HG02763 (cell line): ENCODE measurements at regions not wholly inside any gene's neighbourhood (a gene's known extent, or its start where the extent isn't known, plus 50 kb on each side); places are given as distances from the start of the nearest gene placed in this dataset.
"Not testable (repeated sequence)": the region's sequence is repeated elsewhere in the genome, so short reads cannot be mapped to it uniquely, and the experiment has no call there.

Source experiments
- ATAC-seq: cut with Tn5 transposase; IDR thresholded peaks from one replicate; pipeline ENCODE4 v1.9.1; 2021; ENCODE audit warnings: mild to moderate bottlenecking, moderate library complexity; ENCODE audit not compliant: unreplicated experiment

GRCh38 chr2:15819562-15820256, 120.6 kb upstream of the MYCN start:
- ATAC-seq, result no peak

DNA sequence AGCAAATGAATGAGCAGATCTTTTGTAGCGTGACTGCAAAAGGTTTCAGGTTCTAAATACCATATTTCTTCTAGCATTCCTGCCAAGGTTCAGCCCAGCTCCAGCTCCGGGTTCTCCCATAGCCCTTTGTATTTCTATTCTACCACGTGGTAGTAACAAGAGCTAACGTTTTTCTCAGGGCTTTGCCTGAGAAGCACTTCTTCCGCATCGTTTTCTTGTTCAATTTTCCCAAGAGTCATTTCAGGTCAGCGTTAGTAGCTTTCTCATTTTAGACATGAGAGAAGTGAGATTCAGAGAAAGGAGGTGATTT, 120.1 kb upstream of the MYCN start:
- ATAC-seq, result no peak

DNA sequence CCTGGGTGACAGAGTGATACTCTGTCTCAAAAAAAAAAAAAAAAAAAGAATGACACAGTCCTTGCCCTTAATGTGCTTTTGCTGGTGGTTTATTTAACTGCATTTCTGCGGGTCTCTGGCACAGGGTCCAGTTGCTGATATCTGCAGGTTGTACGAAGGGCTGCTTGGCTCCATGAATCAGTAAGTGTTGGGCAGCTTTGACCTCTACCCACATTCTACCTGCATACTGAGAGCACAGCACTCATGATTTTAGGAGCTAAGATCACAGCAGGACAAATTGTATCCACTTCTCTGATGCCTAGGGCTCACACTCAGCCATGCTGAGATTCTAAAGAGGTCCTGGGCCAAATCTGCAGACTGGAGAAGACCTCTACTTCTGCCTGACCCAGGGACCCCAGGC, 119.4 kb upstream of the MYCN start:
- no peak for ATAC-seq

DNA sequence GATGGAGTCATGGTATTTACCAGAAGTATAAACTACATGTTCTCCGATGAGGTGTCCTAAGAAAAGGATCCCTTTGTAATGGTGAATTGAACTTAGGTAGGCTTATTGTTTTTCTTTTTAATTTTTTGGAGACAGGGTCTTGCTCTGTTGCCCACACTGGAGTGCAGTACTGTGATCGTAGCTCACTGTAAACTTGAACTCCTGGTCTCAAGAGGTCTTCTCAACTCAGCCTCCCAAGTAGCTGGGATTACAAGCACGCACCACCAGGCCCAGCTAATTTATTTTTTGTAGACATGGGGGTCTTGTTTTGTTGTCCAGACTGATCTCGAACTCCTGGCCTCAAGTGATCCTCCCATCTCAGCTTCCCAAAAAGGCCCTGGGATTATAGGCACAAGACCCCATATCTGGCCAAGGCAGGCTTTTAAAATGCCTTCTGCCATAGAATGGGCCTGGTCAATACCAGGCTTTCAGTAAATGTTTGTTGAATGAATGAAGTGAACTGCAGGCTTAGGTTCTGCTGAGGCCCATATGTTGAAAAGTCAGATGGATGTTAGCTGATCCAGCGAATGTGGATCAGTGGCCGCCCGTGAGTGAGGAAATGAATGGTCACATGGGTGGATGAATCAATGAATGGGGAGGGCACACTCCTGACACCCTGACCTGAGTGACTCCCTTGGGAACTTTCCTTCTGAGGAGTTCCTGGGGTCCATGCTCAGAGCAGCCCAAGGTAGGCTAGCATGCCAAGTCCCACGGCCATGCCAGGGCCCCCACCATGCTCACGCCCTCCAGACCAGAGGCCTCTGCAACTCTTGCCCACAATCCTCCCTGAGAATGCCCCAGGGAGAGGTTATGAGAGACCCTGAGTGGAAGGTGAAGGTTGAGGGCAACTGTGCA, 118.0 kb upstream of the MYCN start:
- no peak for ATAC-seq

GRCh38 chr2:15823459-15824396, 116.6 kb upstream of the MYCN start:
- no peak for ATAC-seq

DNA sequence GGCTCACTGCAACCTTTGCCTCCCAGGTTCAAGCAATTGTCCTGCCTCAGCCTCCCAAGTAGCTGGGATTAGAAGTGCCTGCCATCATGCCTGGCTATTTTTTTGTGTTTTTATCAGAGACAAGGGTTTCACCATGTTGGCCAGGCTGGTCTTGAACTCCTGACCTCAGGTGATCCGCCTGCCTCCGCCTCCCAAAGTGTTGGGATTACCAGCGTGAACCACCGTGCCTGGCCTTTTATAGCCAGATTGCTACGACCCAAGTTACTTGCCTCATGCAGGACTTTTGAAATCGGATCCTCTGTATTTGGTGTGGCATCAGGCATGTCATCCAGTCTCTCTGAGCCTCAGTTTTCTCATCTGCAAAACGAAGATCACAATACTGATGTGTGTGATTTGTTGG, 115.9 kb upstream of the MYCN start:
- ATAC-seq, result not testable (repeated sequence)

GRCh38 chr2:15825276-15825980, 114.9 kb upstream of the MYCN start:
- ATAC-seq, result no peak

DNA sequence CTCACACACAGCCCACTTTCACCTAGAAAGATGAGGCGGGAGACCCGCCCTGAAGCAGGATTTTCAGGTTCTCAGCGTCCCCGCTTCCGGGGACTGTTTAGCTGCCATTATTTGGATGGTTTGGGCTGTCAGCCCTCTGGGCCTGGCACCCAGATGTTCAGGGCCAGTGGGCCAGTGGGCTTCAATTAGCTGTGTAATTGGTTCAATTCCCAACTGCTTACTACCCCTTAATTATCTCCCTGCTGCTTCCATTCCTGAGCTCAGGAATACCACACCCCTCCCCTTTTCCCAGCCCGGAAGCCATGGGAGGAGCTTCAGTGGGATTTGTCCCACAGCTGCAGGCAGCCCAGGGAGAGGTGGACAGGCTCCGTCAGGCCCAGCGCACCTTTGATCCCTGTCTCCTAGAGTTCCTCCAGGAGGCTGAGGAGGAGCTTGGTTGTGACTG, 114.1 kb upstream of the MYCN start:
- ATAC-seq, result no peak

GRCh38 chr2:15827001-15827400, 113.3 kb upstream of the MYCN start:
- ATAC-seq, result no peak

DNA sequence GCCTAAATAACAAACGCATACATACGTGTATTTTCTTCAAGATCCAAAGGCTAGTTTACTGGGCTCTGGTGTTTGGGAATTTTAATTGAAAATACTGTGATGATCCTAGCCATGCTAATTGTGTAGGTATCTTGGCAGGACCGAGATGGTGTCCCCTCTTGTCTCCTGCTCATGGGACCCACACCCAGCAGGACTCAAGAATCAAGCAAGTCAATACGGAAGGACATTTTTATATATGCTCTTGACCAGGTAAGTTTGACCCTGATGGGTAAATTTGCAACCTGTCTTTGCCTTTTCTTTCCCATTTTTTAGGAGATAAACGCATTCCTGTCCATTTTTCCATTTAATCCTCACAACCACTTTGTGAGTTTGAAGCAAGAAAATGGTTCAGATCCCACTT, 111.8 kb upstream of the MYCN start:
- ATAC-seq, result no peak

DNA sequence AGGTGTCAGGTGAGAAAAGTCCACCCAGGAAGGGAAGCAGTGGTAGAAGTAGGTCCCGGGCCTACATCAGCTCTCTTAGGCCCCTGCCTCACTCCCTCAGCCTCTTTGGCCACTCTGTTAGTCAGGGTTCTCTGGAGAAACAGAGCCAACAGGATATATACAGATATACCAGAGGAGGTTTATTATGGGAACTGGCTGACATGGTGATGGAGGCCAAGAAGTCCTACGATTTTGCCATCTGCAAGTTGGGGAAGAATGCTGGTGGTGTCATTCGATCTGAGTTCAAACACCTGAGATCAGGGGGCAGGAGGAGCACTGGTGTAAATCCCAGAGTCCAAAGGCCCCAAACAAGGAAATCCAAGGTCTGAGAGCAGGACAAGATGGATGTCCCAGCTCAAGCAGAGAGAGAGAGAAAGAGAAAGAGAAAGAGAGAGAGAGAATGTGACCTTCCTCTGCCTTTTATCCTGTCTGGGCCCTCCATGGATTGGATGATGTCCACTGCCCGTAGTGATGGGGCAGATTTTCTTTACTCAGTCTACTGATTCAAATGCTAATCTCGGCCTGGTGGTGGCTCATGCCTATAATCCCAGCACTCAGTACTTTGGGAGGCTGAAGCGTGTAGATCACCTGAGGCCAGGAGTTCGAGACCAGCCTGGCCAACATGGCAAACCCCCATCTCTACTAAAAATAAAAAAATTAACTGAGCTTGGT, 111.1 kb upstream of the MYCN start:
- no peak for ATAC-seq

DNA sequence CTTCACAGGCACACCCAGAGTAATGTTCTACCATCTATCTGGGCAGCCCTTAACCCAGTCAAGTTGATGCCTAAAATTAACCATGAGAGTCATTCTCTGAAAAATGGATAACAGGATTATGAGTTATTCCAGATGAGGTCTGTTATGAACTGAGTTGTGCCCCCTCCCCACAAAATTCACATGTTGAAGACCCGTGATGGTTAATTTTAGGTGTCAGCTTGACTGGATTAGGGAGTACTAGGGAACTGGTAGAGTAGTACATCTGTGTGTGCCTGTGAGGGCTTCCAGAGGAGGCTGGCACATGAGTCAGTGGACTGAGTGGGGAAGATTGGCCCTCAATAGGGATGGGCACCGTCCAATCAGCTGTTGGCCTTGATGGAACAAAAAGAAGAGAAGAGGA, 110.4 kb upstream of the MYCN start:
- ATAC-seq, result no peak

DNA sequence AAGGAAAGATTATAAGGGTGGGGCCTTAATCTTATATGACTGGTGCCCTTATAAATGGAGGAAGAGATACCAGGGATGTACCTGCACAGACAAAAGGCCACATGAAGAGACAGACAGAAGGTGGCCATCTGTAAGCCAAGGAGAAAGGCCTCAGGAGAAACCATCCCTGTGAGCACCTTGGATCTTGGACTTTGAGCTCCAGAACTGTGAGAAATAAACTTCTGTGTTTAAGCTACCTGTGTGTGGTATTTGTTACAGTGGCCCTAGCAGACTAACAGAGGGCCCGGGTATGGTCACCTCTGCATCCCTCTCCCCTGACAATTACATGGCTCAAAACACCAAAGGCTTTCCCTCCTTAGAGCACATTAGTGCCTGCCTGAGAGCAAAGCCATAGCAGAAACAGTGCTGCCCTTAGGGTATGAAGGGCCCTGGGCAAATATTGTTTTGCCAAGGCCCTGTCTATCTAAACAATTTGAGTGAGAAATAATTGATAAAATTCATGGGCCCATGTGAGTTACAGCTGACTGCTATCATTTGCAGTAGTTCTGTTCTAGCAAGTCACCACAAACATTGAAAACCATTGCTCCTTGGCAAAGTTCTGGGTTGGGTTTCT, 109.3 kb upstream of the MYCN start:
- ATAC-seq, result no peak

DNA sequence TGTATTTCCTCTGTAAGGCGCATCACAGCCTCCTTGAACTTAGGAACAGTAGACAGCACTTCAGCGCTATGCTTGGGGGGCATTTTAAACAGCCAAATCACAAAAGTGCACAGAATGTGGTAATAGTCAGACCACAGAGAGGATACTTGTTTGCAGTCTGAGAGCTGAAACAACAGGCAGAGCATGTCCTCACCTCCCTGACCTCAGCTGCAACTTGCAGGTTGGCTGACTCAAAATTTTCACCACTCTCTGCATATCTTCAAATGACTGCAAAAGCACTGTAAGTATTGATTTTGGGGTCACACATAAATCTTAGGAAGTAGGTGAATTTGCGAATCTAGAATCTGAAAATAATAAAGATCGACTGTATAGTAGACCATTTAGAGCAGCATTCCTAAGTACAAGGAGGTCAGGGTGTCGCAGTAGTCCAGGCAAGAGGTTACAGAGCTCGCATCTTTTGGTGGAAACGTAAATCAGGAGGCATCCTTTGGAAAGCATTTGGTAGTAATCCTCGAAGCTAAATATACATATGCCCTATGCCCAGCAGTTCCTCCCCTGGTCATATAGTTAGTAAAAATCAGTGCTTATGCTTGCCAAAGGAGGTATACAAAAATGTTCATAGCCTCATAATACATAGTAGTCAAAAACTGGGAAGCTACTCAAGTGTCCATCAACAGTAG, 108.2 kb upstream of the MYCN start:
- ATAC-seq, result no peak

- no peak for ATAC-seq
Observed at GRCh38 chr2:15832849-15833680, 107.3 kb upstream of the MYCN start.

- ATAC-seq, result no peak
Observed at GRCh38 chr2:15833731-15834130, 106.6 kb upstream of the MYCN start.

DNA sequence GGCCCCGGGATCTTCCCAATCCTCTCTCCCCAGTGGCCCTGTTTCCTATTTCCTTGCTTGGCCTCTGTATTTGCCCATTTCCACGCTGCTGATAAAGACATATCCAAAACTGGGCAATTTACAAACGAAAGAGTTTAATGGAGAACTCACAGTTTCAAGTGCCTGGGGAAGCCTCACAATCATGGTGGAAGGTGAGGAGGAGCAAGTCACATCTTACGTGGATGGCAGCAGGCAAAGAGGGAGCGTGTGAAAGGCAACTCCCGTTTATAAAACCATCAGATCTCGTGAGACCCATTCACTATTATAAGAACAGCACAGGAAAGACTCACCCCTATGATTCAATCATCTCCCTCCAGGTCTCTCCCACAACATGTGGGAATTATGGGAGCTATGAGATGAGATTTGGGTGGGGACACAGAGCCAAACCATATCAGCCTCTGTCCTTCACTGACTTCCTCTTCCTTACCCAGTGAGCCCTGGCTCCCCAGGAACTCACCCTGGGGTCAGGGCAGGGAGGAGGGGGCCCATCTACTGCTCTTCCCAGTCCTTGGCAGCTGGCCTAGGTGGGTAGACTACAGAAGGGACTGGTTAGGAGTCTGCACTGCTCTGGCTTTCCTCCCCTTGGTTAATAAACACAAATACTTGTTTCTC, 105.8 kb upstream of the MYCN start:
- ATAC-seq, result no peak
